ENCODE measurements at regions not wholly inside any gene's neighbourhood (a gene's known extent, or its start where the extent isn't known, plus 50 kb on each side); places are given as distances from the start of the nearest gene placed in this dataset.

DNA sequence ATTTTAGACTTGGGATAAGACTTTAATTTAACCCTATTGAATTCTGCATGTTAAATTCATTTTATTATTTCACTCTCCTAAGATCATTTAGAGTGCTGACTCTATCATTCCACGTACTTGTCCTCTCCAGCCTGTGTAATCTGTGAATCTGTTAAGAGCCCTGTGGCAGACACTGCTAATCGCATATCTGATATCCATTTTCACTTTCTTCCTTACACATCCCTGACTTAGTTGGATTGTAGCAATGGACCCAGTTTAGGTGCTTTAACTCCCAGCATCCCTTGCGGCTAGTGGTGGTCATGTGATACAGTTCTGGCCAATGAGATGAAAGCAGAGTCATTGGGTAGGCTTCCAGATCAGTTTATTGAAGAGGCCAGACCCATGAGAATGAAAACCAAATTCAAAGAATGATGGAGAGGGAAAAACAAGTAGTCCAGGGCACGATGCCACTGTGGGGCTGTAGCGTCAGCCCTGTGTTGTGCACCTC lies 57.2 kb upstream of the SOX4 start:
- H3K36me3 ChIP-seq (ENCODE audit: control insufficient read depth, insufficient read depth, low read length), result no peaks in the 10 kb centered on the region
- CTCF ChIA-PET, result no interaction called here
- no peak for DNase-seq (ENCODE audit: low read depth)
- POLR2A ChIA-PET, result no interaction called here
- H3K4me3 ChIP-seq (ENCODE audit: low read depth, low read length), result no peak overlapping the region
- TF ChIP-seq, protein P1, sequence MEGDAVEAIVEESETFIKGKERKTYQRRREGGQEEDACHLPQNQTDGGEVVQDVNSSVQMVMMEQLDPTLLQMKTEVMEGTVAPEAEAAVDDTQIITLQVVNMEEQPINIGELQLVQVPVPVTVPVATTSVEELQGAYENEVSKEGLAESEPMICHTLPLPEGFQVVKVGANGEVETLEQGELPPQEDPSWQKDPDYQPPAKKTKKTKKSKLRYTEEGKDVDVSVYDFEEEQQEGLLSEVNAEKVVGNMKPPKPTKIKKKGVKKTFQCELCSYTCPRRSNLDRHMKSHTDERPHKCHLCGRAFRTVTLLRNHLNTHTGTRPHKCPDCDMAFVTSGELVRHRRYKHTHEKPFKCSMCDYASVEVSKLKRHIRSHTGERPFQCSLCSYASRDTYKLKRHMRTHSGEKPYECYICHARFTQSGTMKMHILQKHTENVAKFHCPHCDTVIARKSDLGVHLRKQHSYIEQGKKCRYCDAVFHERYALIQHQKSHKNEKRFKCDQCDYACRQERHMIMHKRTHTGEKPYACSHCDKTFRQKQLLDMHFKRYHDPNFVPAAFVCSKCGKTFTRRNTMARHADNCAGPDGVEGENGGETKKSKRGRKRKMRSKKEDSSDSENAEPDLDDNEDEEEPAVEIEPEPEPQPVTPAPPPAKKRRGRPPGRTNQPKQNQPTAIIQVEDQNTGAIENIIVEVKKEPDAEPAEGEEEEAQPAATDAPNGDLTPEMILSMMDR (IDR thresholded peaks at IDR 0.05; ENCODE audit: insufficient read depth, low read depth, low read length), result no peak
- H3K27me3 ChIP-seq (ENCODE audit: control insufficient read depth, insufficient read depth, low read length), result no peaks in the 10 kb centered on the region

GRCh38 chr6:21537637-21538036 lies 55.9 kb upstream of the SOX4 start:
- no peak for DNase-seq (ENCODE audit: low read depth)
- Histone ChIP-seq H3K36me3 (ENCODE audit: control insufficient read depth, insufficient read depth, low read length) (no peaks in the 10 kb centered on the region), H3K27me3 (ENCODE audit: control insufficient read depth, insufficient read depth, low read length) (no peaks in the 10 kb centered on the region), H3K4me3 (ENCODE audit: low read depth, low read length) (no peak overlapping the region)
- ChIA-PET POLR2A (no interaction called here), CTCF (no interaction called here)
- TF ChIP-seq, protein P1 (IDR thresholded peaks at IDR 0.05; ENCODE audit: insufficient read depth, low read depth, low read length), result no peak

GRCh38 chr6:21538186-21538798 lies 55.3 kb upstream of the SOX4 start:
- H3K27me3 ChIP-seq (ENCODE audit: control insufficient read depth, insufficient read depth, low read length), result no peaks in the 10 kb centered on the region
- no peak overlapping the region for H3K4me3 ChIP-seq (ENCODE audit: low read depth, low read length)
- TF ChIP-seq, protein P1 (IDR thresholded peaks at IDR 0.05; ENCODE audit: insufficient read depth, low read depth, low read length), result no peak
- no peak for DNase-seq (ENCODE audit: low read depth)
- POLR2A ChIA-PET, result no interaction called here
- H3K36me3 ChIP-seq (ENCODE audit: control insufficient read depth, insufficient read depth, low read length), result no peaks in the 10 kb centered on the region
- CTCF ChIA-PET, result no interaction called here

GRCh38 chr6:21539621-21540100 lies 53.9 kb upstream of the SOX4 start:
- TF ChIP-seq, protein P1 (IDR thresholded peaks at IDR 0.05; ENCODE audit: insufficient read depth, low read depth, low read length), result no peak
- ChIA-PET POLR2A (no interaction called here), CTCF (no interaction called here)
- no peak for DNase-seq (ENCODE audit: low read depth)
- Histone ChIP-seq H3K27me3 (ENCODE audit: control insufficient read depth, insufficient read depth, low read length) (no peaks in the 10 kb centered on the region), H3K4me3 (ENCODE audit: low read depth, low read length) (no peak overlapping the region), H3K36me3 (ENCODE audit: control insufficient read depth, insufficient read depth, low read length) (no peaks in the 10 kb centered on the region)

All from BJ (cell line).